ENCODE measurements at regions not wholly inside any gene's neighbourhood (a gene's known extent, or its start where the extent isn't known, plus 50 kb on each side); places are given as distances from the start of the nearest gene placed in this dataset.

DNA sequence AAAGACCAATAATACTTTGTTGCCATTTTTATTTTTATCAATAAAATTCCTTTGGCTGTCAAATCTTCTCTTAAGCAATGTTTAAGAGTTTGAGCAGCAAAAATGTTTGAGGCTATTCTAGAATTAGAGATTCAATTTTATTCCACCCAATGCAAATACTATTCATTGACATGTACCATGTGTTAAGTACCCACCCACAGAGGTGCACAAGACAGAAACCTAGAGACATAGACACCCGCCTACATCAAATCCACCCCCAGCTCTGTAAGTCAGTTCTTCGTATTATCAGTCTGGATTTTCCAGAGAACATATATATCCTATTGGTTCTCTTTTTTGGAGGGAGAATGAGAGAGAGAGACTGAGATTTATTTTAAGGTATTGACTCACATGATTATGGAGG, 463.7 kb downstream of the EPM2A start:
- Histone ChIP-seq H3K9me3 (ENCODE audit: low read length) (no peaks in the 10 kb centered on the region), H2AFZ (ENCODE audit: low read length) (no peak overlapping the region), H3K9ac (ENCODE audit: low read length) (no peak overlapping the region), H3K27ac (ENCODE audit: low read length) (no peak overlapping the region), H3K4me1 (ENCODE audit: insufficient read depth, low read length) (peaks cover 13% of the 10 kb centered on the region), H3K27me3 (ENCODE audit: low read length) (no peaks in the 10 kb centered on the region), H3K79me2 (ENCODE audit: low read length) (no peaks in the 10 kb centered on the region), H3K9me2 (replicated peaks; ENCODE audit: low read length) (no peaks in the 10 kb centered on the region), H3K4me3 (ENCODE audit: low read length) (no peak overlapping the region), H4K20me1 (ENCODE audit: low read length) (no peaks in the 10 kb centered on the region), H3K4me2 (ENCODE audit: low read length) (no peak overlapping the region), H3F3A (ENCODE audit: low read length, unreplicated experiment) (no peaks in the 10 kb centered on the region), H3K36me3 (ENCODE audit: low read depth, low read length) (no peaks in the 10 kb centered on the region)
- ChIA-PET POLR2A (ENCODE audit: unreplicated experiment) (no interaction called here), CTCF (no interaction called here)
- BruUV-seq (replicated peaks): no TSS peak
- DNase-seq (no peak), ATAC-seq (no peak)
- intact Hi-C loops (cut with micrococcal nuclease): no loop called here
- TF ChIP-seq CTCF (conservative IDR thresholded peaks at IDR 0.05; ENCODE audit: low read depth, low read length): no peak
- TF ChIP-seq EZH2phosphoT487 (IDR thresholded peaks at IDR 0.05; ENCODE audit: borderline replicate concordance, low read length): no peak
- no peak for TF ChIP-seq EZH2 (IDR thresholded peaks at IDR 0.05; ENCODE audit: low read length, unreplicated experiment)

- no peak overlapping the region for H2AFZ ChIP-seq (ENCODE audit: low read length)
- intact Hi-C loops (cut with micrococcal nuclease): no loop called here
- BruUV-seq (replicated peaks): no TSS peak
- ChIA-PET CTCF (no interaction called here), POLR2A (ENCODE audit: unreplicated experiment) (no interaction called here)
- DNase-seq (peak; percentile 4), ATAC-seq (peak; percentile 20; the same call in 1 of the 2 replicates)
- no peaks in the 10 kb centered on the region for H3K9me3 ChIP-seq (ENCODE audit: low read length)
- H3K27ac ChIP-seq (ENCODE audit: low read length): no peak overlapping the region
- H3K4me1 ChIP-seq (ENCODE audit: insufficient read depth, low read length): peaks cover 7% of the 10 kb centered on the region
- H3K9ac ChIP-seq (ENCODE audit: low read length): no peak overlapping the region
- TF ChIP-seq CTCF (conservative IDR thresholded peaks at IDR 0.05; ENCODE audit: low read depth, low read length) (no peak), EZH2phosphoT487 (IDR thresholded peaks at IDR 0.05; ENCODE audit: borderline replicate concordance, low read length) (no peak), EZH2 (IDR thresholded peaks at IDR 0.05; ENCODE audit: low read length, unreplicated experiment) (no peak)
- H3K4me2 ChIP-seq (ENCODE audit: low read length): no peak overlapping the region
- H4K20me1 ChIP-seq (ENCODE audit: low read length): no peaks in the 10 kb centered on the region
- no peaks in the 10 kb centered on the region for H3K27me3 ChIP-seq (ENCODE audit: low read length)
- H3K36me3 ChIP-seq (ENCODE audit: low read depth, low read length): no peaks in the 10 kb centered on the region
- no peak overlapping the region for H3K4me3 ChIP-seq (ENCODE audit: low read length)
- no peaks in the 10 kb centered on the region for H3K79me2 ChIP-seq (ENCODE audit: low read length)
- H3F3A ChIP-seq (ENCODE audit: low read length, unreplicated experiment): no peaks in the 10 kb centered on the region
- H3K9me2 ChIP-seq (replicated peaks; ENCODE audit: low read length): no peaks in the 10 kb centered on the region
These were observed 463.1 kb downstream of the EPM2A start for GRCh38 chr6:145272246-145272645.

DNA sequence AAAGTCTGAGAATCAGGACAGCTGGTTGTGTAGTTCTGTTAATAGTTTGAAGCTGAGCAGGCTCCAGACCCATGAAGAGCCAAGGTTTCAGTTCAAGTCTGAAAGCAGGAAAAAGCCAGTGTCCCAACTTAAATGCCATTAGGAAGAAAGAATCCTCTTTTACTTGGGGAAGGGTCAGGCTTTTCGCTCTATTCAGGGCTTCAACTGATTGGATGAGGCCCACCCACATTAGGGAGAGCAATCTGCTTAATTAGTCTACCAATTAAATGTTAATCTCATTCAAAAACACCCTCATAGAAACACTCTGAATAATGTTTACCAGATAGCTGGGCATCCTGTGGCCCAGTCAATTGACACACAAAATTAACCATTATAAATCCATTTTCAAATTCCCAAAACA, 462.2 kb downstream of the EPM2A start:
- H3K9me3 ChIP-seq (ENCODE audit: low read length): no peaks in the 10 kb centered on the region
- H3K9ac ChIP-seq (ENCODE audit: low read length): no peak overlapping the region
- DNase-seq (no peak), ATAC-seq (no peak)
- CTCF ChIA-PET: no interaction called here
- intact Hi-C loops (cut with micrococcal nuclease): no loop called here
- no peaks in the 10 kb centered on the region for H4K20me1 ChIP-seq (ENCODE audit: low read length)
- no peaks in the 10 kb centered on the region for H3K36me3 ChIP-seq (ENCODE audit: low read depth, low read length)
- H3K9me2 ChIP-seq (replicated peaks; ENCODE audit: low read length): no peaks in the 10 kb centered on the region
- H3K79me2 ChIP-seq (ENCODE audit: low read length): no peaks in the 10 kb centered on the region
- no peaks in the 10 kb centered on the region for H3K27me3 ChIP-seq (ENCODE audit: low read length)
- H3K4me1 ChIP-seq (ENCODE audit: insufficient read depth, low read length): no peaks in the 10 kb centered on the region
- BruUV-seq (replicated peaks): no TSS peak
- H3K4me3 ChIP-seq (ENCODE audit: low read length): no peak overlapping the region
- TF ChIP-seq CTCF (conservative IDR thresholded peaks at IDR 0.05; ENCODE audit: low read depth, low read length): no peak
- TF ChIP-seq EZH2phosphoT487 (IDR thresholded peaks at IDR 0.05; ENCODE audit: borderline replicate concordance, low read length): no peak
- TF ChIP-seq EZH2 (IDR thresholded peaks at IDR 0.05; ENCODE audit: low read length, unreplicated experiment): no peak
- no peak overlapping the region for H2AFZ ChIP-seq (ENCODE audit: low read length)
- H3K4me2 ChIP-seq (ENCODE audit: low read length): no peak overlapping the region
- H3K27ac ChIP-seq (ENCODE audit: low read length): no peak overlapping the region
- POLR2A ChIA-PET (ENCODE audit: unreplicated experiment): no interaction called here
- no peaks in the 10 kb centered on the region for H3F3A ChIP-seq (ENCODE audit: low read length, unreplicated experiment)

All from PC-3 (cell line).